ENCODE measurements at regions not wholly inside any gene's neighbourhood (a gene's known extent, or its start where the extent isn't known, plus 50 kb on each side); places are given as distances from the start of the nearest gene placed in this dataset.
A peak's percentile ranks its signal among the peaks of the same experiment; 100 is the strongest.

DNA sequence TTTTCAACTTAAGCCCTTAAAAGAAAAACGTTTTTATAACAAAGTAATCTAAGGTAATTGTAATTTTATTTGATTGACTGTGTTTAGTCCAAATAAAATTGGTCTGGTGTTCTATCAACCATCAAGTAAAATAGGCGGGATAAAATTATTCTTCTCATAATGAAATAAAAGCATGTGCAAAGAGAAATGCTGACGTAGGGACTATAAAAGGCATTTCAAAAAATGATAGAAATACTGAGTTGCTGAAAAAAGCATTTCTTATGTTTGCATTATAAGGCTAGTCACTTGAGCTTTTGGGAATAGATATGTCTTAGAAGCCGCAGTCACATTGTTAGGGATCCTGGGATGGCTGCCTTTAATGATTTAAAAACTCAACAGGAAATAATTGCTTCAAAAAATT lies 608.0 kb upstream of the JAG1 start:
- DNase-seq (ENCODE audit: low read depth, low spot score): no peak

DNA sequence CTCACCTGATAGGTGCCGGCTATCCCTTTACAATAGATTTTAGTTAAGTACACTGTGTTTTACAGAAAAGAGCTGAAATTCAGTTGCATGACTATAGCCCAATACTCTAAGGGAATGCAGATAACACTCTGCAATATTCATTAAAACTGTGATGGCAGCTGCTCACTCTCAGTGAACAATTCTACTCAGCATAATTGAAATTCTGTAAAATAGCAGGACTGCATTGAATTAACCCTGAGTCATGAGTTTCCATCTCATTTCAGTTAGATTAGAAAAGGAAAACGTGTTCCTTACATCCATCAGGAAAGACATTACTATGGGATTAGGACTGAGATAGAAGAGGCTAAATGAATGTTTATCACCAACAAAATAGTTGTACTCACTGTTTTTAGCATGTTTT lies 613.3 kb upstream of the JAG1 start:
- DNase-seq (ENCODE audit: low read depth, low spot score): peak; percentile 22

DNA sequence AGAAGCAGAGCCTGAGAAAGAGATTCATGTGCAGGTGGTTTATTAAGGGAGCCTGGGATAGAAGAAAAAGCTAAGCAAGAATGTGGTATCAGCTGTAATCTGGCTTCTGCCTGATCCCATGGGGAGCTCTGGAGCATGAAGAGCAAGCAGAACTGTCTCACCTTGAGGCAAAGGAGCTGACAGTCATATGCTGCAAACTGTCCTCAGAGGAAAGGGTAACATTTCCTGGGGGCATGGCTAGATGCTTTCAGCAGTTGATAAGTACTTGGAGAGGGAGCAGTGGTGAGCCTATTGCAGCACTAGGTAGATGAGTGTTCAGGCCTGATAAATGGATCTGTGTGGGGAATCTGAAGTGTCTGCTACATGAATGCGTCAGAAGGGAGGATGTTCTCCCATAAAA lies 621.5 kb upstream of the BTBD3 start:
- DNase-seq (ENCODE audit: low read depth, low spot score): no peak

DNA sequence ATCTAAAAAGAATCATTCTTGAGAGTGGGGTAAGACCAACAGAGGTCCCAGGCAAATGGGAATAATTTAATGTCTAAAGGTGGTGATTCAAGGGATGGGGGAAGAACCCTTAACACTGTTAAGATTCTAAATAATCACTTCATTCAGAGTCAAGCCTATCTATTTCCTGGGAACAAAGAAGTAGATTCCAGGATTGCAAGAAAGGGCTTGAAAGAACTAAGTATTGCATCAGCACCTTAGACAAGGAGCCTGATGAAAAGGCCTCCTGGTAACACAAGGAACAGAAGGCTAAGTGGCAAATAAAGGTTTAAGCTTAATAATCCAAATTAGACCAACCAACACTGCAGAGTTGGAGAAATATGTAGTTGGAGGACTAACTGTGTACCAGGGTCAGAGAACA lies 620.7 kb upstream of the BTBD3 start:
- no peak for DNase-seq (ENCODE audit: low read depth, low spot score)

GRCh38 chr20:11301699-11302098 lies 616.0 kb upstream of the BTBD3 start:
- DNase-seq (ENCODE audit: low read depth, low spot score): no peak

GRCh38 chr20:11302436-11302835 lies 615.3 kb upstream of the BTBD3 start:
- DNase-seq (ENCODE audit: low read depth, low spot score): peak; percentile 41

DNA sequence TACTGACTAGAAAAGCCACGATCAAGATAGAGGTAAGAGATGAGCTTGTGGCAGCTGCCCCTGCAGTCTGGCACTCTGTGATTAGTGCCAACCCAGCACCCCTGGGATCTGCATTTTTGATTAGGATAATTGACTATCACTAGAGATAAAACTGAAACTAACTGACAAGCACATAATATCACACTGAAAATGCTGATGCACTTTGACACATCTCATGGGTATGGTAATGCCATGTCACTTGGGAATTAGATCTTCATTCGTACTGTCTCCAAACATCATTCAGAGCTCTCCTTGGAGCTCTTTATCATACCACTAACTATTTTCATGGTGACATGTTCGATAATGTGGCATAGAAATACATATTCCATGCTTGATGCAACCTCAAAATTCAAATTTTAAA lies 612.9 kb upstream of the BTBD3 start:
- no peak for DNase-seq (ENCODE audit: low read depth, low spot score)

GRCh38 chr20:11305406-11305805 lies 612.3 kb upstream of the BTBD3 start:
- peak; percentile 48 for DNase-seq (ENCODE audit: low read depth, low spot score)

- DNase-seq (ENCODE audit: low read depth, low spot score): no peak
Measured at GRCh38 chr20:11311659-11312224, 606.0 kb upstream of the BTBD3 start.

DNA sequence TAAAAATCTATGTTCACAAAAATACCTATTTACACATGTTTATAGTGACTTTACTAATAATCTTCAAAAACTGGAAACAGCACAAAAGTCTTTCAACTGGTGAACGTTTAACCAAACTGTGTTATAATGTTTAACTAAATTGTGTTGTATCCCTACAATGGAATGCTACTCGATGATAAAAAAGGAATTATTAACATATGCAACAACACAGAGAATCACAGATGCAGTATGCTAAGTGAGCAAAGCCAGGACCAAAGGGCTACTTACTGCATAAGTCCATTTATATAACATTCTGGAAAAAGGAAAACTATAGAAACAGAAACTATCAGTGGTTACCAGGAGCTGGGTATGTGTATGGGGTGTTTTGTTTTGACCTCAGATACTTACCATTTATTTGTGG lies 602.2 kb upstream of the BTBD3 start:
- DNase-seq (ENCODE audit: low read depth, low spot score): no peak

DNA sequence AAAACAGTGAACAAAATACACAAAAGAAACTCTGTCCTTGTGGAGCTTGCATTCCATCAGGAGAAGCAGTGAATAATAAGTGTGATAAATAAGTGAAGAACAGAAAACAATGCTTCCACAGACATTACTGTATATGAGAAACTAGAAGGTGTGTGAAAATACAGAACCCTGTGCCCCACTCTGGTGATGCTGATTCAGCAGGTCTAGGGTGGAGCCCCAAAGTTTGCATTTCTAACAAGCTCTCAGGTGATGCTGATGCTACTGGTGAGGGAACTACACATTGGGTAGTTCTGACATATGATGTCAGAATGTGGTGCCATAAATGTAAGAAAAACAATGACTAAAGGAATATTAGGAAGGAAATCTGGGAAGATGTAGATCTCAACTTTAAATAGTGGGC lies 601.4 kb upstream of the BTBD3 start:
- no peak for DNase-seq (ENCODE audit: low read depth, low spot score)

GRCh38 chr20:11320033-11320432 lies 597.7 kb upstream of the BTBD3 start:
- no peak for DNase-seq (ENCODE audit: low read depth, low spot score)

DNA sequence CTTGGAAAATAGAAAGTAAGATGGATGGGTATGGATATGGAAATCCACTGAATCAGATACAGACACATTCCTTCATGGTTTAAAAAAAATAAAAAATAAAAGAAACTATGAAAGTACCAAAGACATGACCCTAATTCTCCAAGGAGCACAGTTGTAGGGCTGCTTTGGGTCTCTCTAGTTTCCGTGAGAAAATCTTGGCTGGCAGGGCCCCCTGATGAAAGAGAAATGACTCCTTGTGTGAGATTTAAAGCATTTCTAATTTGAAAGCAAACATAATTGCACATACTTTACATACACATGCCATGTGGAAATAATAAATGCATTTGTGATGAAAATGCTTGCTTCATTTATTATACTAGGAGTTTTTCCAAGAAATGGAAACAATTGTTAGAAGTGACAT lies 593.9 kb upstream of the BTBD3 start:
- DNase-seq (ENCODE audit: low read depth, low spot score): no peak

DNA sequence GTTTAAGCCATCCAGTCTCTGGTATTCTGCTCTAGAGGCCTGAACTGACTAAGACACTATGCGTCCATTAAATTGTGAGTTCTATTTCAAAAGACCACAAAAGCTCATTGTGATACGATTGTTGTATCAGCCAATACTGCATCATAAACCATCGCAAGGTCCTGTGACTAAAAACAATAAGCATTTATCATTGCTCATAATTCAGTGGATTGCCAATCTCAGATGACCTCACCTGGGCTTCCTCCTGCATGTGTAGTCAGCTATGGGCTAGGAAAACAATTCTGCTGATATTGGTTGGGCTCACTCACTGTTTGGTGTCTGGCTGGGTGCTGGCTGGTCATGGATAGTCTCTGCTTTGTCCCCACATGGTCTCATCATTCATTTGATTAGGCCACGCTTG lies 592.7 kb upstream of the BTBD3 start:
- no peak for DNase-seq (ENCODE audit: low read depth, low spot score)

- DNase-seq (ENCODE audit: low read depth, low spot score): no peak
Measured at GRCh38 chr20:11328839-11329238, 588.9 kb upstream of the BTBD3 start.

DNA sequence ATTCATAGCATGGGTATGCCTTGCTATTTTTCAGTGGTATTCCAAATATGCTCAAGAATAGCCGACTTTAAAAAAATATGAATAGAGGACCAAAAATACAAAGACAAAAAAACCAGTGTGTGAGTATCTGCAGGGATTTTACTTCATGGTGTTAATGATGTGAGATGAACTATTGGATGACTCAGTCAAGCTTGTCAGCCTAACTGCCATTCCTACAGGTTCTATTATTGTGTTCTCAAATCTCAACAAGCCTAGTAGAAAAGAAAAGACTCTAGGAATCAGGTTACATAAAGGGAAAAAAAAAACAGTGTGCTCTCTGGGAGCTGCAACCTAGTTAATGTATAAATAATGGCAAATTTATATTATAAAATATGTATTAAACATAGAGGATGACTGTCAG lies 588.4 kb upstream of the BTBD3 start:
- DNase-seq (ENCODE audit: low read depth, low spot score): no peak

DNA sequence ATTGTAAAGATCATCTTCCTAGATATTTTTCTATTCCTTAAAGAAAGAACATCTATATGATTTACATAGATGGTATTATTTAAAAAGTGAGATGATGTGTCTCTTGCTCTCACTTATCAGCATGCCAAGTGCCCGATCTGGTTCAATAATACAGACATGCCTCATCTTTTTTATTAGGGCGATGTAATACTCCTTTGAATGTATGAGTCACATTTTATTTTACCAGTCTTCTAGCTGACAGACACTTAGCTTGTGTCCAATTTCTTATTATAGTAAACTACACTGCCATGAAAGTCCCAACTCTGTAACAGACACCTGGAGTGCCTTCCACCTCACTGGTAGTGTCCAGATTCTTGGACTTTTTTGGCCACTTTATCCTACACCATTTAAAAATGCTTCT lies 586.6 kb upstream of the BTBD3 start:
- DNase-seq (ENCODE audit: low read depth, low spot score): no peak

GRCh38 chr20:11332381-11332780 lies 585.3 kb upstream of the BTBD3 start:
- DNase-seq (ENCODE audit: low read depth, low spot score): peak; percentile 42

DNA sequence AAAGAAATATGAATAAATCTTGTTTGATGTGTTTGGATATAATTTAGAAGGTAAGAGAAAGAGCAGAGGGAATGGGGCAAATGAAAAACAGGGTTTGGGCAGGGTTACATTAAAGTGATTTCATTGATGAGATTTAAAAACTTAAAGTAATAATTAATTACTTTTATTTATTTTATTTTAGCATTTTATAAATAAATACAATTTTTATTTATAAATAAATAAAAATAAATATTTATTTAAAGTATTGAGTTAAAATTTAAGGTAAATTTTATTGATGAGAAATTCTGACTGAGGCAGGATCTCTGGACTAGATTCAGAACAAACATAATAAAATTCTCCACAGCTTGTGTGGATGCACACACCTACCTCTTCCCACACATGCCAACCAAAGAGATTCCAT lies 584.1 kb upstream of the BTBD3 start:
- DNase-seq (ENCODE audit: low read depth, low spot score): no peak

- no peak for DNase-seq (ENCODE audit: low read depth, low spot score)
Measured at GRCh38 chr20:11337361-11338130, 580.1 kb upstream of the BTBD3 start.

GRCh38 chr20:11338496-11339306 lies 579.0 kb upstream of the BTBD3 start:
- no peak for DNase-seq (ENCODE audit: low read depth, low spot score)

- DNase-seq (ENCODE audit: low read depth, low spot score): no peak
Measured at GRCh38 chr20:11344939-11345338, 572.8 kb upstream of the BTBD3 start.

- DNase-seq (ENCODE audit: low read depth, low spot score): no peak
Measured at GRCh38 chr20:11347738-11348137, 570.0 kb upstream of the BTBD3 start.

All from astrocyte of the hippocampus (primary cell).